HS-5 (cell line): ENCODE measurements at regions not wholly inside any gene's neighbourhood (a gene's known extent, or its start where the extent isn't known, plus 50 kb on each side); places are given as distances from the start of the nearest gene placed in this dataset.
A peak's percentile ranks its signal among the peaks of the same experiment; 100 is the strongest.
"Not testable (repeated sequence)": the region's sequence is repeated elsewhere in the genome, so short reads cannot be mapped to it uniquely, and the experiment has no call there.

Experiments used
- DNase-seq: peaks from one replicate; pipeline ENCODE4 v3.0.0-alpha.2; 2012; ENCODE audit warnings: low read depth

- DNase-seq = no peak
Measured at GRCh38 chr6:145275019-145275418, 460.3 kb downstream of the EPM2A start.

GRCh38 chr6:145275787-145276186, 459.5 kb downstream of the EPM2A start:
- DNase-seq = no peak

GRCh38 chr6:145276756-145277155, 458.6 kb downstream of the EPM2A start:
- DNase-seq = no peak

- DNase-seq = no peak
Measured at GRCh38 chr6:145277358-145278086, 457.8 kb downstream of the EPM2A start.

- peak; percentile 15 for DNase-seq
Measured at GRCh38 chr6:145278163-145278807, 457.0 kb downstream of the EPM2A start.

GRCh38 chr6:145279551-145279950, 455.8 kb downstream of the EPM2A start:
- DNase-seq = no peak

GRCh38 chr6:145279993-145280392, 455.3 kb downstream of the EPM2A start:
- no peak for DNase-seq

GRCh38 chr6:145283209-145283608, 452.1 kb downstream of the EPM2A start:
- DNase-seq = not testable (repeated sequence)

GRCh38 chr6:145283856-145284255, 451.5 kb downstream of the EPM2A start:
- DNase-seq = no peak

- DNase-seq = no peak
Measured at GRCh38 chr6:145286916-145287315, 448.4 kb downstream of the EPM2A start.

- no peak for DNase-seq
Measured at GRCh38 chr6:145289573-145289972, 445.7 kb downstream of the EPM2A start.

GRCh38 chr6:145290122-145290521, 445.2 kb downstream of the EPM2A start:
- DNase-seq = no peak

GRCh38 chr6:145292066-145292465, 443.3 kb downstream of the EPM2A start:
- DNase-seq = no peak

GRCh38 chr6:145294942-145295341, 440.4 kb downstream of the EPM2A start:
- DNase-seq = no peak

GRCh38 chr6:145295746-145296145, 439.6 kb downstream of the EPM2A start:
- DNase-seq = no peak

GRCh38 chr6:145305670-145306069, 429.6 kb downstream of the EPM2A start:
- DNase-seq = no peak

GRCh38 chr6:145306489-145306888, 428.8 kb downstream of the EPM2A start:
- no peak for DNase-seq

GRCh38 chr6:145309842-145310535, 425.3 kb downstream of the EPM2A start:
- peak; percentile 46 for DNase-seq

GRCh38 chr6:145312481-145312880, 422.8 kb downstream of the EPM2A start:
- no peak for DNase-seq

- no peak for DNase-seq
Measured at GRCh38 chr6:145313041-145313855, 422.1 kb downstream of the EPM2A start.

GRCh38 chr6:145315982-145316600, 419.2 kb downstream of the EPM2A start:
- DNase-seq = no peak

GRCh38 chr6:145318952-145319351, 416.4 kb downstream of the EPM2A start:
- DNase-seq = no peak
